ENCODE measurements at regions not wholly inside any gene's neighbourhood (a gene's known extent, or its start where the extent isn't known, plus 50 kb on each side); places are given as distances from the start of the nearest gene placed in this dataset.
A peak's percentile ranks its signal among the peaks of the same experiment; 100 is the strongest.

DNA sequence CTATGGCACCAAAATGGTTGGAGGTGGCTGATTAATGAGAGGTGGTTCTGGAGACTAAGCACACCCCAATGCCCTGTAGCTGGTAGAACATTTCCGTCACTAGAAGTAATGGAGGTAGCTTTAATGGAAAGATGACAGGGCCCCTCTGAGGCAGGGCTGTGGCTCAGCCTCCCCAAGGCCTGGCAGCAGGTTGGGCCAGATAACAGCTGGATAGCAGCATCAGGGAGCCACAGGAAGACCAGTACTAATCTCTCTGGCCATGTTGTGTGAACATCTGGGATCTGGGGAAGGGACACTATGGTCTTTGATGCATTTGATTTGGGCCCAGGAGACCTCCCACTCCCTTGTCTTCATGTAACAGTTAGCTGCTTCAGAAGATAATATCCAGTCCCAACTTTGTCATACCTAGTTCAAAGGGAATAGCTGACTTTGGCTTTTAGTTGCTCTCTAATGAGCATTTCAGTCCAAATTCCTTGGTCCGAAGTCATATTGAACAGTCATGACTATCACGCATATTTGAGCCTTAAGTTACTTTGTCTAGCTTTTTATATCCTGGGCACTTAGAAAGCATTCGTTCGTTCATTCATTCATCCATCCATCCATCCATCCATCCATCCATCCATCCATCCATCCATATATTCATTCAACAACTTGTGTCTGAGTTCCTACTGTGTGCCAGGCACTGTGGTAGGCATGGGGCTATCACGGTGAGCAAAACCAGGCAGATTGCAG is 53.0 kb upstream of the LMO2 start (continued):
- TF ChIP-seq, protein P1, sequence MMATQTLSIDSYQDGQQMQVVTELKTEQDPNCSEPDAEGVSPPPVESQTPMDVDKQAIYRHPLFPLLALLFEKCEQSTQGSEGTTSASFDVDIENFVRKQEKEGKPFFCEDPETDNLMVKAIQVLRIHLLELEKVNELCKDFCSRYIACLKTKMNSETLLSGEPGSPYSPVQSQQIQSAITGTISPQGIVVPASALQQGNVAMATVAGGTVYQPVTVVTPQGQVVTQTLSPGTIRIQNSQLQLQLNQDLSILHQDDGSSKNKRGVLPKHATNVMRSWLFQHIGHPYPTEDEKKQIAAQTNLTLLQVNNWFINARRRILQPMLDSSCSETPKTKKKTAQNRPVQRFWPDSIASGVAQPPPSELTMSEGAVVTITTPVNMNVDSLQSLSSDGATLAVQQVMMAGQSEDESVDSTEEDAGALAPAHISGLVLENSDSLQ (IDR thresholded peaks at IDR 0.05) = peak; percentile 78
- TF ChIP-seq ERF (CRISPR knock-in tag; IDR thresholded peaks at IDR 0.05) (peak; percentile 96), BRD9 (IDR thresholded peaks at IDR 0.05; ENCODE audit: low read depth, partially characterized antibody) (peak; percentile 88), RNF2 (IDR thresholded peaks at IDR 0.05) (peak; percentile 100), NFRKB (IDR thresholded peaks at IDR 0.05; ENCODE audit: low read depth) (peak; percentile 68; the same call in 1 of the 2 replicates), DNMT1 (IDR thresholded peaks at IDR 0.05) (no peak), PYGO2 (tag; IDR thresholded peaks at IDR 0.05) (peak; percentile 70; the same call in 1 of the 2 replicates), MEIS2 (IDR thresholded peaks at IDR 0.05; ENCODE audit: partially characterized antibody) (peak; percentile 75), SMAD1 (IDR thresholded peaks at IDR 0.05; ENCODE audit: low read depth, low read length, partially characterized antibody) (peak; percentile 96), ZNF24 (IDR thresholded peaks at IDR 0.05) (peak; percentile 91)
- TF ChIP-seq, protein P2, sequence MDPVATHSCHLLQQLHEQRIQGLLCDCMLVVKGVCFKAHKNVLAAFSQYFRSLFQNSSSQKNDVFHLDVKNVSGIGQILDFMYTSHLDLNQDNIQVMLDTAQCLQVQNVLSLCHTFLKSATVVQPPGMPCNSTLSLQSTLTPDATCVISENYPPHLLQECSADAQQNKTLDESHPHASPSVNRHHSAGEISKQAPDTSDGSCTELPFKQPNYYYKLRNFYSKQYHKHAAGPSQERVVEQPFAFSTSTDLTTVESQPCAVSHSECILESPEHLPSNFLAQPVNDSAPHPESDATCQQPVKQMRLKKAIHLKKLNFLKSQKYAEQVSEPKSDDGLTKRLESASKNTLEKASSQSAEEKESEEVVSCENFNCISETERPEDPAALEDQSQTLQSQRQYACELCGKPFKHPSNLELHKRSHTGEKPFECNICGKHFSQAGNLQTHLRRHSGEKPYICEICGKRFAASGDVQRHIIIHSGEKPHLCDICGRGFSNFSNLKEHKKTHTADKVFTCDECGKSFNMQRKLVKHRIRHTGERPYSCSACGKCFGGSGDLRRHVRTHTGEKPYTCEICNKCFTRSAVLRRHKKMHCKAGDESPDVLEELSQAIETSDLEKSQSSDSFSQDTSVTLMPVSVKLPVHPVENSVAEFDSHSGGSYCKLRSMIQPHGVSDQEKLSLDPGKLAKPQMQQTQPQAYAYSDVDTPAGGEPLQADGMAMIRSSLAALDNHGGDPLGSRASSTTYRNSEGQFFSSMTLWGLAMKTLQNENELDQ (CRISPR knock-in tag; IDR thresholded peaks at IDR 0.05; ENCODE audit: borderline replicate concordance) = no peak
- TF ChIP-seq, protein P3, sequence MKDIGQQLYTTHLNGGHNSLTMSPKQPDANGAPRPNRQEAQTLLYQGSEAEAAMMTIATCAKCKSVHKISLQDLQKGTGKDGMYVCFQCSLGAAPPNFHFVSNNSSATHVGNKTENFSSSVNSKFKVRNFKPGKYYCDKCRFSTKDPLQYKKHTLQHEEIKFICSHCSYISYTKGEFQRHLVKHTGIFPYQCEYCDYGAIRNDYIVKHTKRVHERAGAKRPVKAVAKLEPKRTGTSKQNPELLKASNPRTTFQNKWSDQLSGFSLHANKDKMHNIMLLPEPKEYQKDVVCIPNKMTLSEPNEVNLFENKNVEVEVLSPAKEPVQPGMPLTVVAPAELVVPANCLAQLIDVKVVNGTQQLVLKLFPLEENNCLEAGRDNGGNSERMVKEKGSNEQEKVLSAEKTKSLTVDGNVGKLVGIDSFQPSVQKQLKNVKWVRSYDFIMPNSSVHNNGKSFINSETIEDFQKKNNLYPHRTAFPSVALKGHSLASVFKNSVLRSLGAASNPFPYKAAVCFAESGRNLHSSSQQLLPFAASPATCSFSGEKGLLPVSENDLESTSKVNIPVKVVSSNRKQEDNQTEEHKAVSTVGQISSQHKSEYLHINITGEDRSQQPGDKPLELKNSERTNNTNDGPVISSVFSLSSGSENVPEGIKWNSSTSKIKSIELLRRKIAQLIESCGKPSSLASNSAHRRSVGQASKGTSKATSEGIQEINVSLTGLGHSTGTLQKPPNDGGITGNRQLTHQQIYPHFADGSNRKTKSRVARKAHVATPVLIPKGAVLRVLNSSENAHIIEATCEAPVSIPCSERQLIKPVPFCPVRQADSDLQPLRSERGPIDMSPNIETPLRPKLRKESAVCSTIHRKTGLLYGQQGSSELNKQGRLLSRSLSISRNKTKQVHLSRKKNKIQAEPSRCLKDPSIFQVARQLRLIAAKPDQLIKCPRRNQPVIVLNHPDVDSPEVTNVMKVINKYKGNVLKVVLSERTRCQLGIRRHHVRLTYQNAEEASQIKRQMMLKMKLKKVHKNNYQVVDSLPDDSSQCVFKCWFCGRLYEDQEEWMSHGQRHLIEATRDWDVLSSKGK (CRISPR knock-in tag; IDR thresholded peaks at IDR 0.05) = no peak
- TF ChIP-seq, protein P4, sequence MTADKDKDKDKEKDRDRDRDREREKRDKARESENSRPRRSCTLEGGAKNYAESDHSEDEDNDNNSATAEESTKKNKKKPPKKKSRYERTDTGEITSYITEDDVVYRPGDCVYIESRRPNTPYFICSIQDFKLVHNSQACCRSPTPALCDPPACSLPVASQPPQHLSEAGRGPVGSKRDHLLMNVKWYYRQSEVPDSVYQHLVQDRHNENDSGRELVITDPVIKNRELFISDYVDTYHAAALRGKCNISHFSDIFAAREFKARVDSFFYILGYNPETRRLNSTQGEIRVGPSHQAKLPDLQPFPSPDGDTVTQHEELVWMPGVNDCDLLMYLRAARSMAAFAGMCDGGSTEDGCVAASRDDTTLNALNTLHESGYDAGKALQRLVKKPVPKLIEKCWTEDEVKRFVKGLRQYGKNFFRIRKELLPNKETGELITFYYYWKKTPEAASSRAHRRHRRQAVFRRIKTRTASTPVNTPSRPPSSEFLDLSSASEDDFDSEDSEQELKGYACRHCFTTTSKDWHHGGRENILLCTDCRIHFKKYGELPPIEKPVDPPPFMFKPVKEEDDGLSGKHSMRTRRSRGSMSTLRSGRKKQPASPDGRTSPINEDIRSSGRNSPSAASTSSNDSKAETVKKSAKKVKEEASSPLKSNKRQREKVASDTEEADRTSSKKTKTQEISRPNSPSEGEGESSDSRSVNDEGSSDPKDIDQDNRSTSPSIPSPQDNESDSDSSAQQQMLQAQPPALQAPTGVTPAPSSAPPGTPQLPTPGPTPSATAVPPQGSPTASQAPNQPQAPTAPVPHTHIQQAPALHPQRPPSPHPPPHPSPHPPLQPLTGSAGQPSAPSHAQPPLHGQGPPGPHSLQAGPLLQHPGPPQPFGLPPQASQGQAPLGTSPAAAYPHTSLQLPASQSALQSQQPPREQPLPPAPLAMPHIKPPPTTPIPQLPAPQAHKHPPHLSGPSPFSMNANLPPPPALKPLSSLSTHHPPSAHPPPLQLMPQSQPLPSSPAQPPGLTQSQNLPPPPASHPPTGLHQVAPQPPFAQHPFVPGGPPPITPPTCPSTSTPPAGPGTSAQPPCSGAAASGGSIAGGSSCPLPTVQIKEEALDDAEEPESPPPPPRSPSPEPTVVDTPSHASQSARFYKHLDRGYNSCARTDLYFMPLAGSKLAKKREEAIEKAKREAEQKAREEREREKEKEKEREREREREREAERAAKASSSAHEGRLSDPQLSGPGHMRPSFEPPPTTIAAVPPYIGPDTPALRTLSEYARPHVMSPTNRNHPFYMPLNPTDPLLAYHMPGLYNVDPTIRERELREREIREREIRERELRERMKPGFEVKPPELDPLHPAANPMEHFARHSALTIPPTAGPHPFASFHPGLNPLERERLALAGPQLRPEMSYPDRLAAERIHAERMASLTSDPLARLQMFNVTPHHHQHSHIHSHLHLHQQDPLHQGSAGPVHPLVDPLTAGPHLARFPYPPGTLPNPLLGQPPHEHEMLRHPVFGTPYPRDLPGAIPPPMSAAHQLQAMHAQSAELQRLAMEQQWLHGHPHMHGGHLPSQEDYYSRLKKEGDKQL (CRISPR knock-in tag; IDR thresholded peaks at IDR 0.05; ENCODE audit: borderline replicate concordance) = 0 out of 2 replicates have a peak, but pooled peaks have one; percentile 97
- TF ChIP-seq, protein P5, sequence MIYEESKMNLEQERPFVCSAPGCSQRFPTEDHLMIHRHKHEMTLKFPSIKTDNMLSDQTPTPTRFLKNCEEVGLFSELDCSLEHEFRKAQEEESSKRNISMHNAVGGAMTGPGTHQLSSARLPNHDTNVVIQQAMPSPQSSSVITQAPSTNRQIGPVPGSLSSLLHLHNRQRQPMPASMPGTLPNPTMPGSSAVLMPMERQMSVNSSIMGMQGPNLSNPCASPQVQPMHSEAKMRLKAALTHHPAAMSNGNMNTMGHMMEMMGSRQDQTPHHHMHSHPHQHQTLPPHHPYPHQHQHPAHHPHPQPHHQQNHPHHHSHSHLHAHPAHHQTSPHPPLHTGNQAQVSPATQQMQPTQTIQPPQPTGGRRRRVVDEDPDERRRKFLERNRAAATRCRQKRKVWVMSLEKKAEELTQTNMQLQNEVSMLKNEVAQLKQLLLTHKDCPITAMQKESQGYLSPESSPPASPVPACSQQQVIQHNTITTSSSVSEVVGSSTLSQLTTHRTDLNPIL (CRISPR knock-in tag; IDR thresholded peaks at IDR 0.05) = no peak

Data from K562 (cell line).